NCI-H187 (cell line): ENCODE measurements at regions not wholly inside any gene's neighbourhood (a gene's known extent, or its start where the extent isn't known, plus 50 kb on each side); places are given as distances from the start of the nearest gene placed in this dataset.
A peak's percentile ranks its signal among the peaks of the same experiment; 100 is the strongest.

Experiments used
- DNase-seq, 2 experiments: peaks; one replicate each; lab custom pipeline; 2025; lab: John Stamatoyannopoulos, UW

DNA sequence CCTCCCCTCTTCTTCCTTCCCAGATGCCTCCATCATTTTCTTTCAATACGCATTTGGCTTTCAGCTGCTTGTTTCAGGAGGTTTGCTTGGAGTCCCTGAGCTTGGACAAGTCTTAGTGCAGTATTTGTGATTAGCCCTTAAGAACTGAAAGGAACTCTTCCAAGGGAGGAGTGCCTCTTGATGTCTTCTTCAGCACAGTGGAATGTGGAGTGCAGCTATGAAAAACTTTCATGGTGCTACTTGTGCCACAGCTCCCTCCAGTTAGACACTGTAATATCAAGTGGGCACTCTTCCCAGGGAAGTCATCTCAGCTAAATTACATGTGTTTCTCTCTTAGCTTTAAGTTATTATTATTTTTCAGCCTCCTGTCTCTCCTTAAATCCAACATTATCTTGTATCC, 173.1 kb downstream of the NECTIN3 start:
- no peak for DNase-seq

DNA sequence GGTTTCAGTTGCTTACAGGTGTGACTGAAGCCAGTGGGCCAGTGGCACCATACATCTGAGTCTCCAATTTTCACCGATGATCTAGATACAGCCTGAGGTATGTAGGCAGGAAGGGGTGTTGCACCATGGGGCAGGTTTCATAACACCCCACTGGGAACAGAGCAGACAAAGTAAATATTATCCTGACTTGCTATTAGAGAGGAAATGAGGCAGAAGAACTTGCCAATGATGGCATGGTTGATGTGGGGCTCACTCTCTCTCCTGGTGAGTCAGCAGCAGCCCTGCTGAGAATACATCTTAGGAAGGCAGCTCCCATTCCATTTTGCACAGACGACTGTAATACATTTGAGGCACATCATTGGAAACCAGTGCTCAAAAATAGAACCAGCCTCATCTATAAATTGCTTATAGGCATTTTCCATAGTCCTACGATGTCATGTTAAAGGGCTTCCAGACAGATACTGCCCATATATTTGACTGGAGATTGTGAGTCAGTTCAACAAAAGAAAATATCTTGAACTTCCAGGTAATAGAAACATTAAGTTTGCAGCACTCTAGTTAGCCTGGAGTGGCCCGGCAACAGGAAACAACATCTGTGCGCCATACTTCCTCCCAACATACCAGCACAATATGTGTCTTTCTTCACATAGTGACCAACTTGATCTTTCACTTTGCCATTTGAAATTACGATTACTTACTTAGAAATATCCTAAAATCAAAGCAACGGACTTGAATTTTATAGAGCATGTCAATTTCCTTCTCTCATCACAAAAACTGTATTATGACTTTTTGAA, 175.5 kb downstream of the NECTIN3 start:
- DNase-seq: no peak

DNA sequence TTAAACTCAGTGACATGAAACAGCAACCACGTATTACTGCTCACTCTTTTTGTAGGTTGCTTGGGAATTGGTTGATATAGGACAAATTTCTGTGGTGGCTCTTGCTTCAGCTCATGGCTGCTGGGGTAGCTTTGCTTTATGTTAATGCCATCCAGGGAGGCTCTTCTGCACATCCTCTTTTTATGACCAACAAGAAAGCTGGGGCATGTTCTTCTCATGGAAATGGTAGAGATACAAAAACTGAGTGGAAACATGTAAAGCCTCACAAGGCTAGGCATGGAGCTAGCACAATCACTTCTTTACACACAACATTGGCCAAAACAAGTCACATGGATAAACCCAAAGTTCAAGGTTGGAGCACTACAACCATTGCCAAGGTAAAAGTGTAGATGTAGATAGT, 176.8 kb downstream of the NECTIN3 start:
- no peak for DNase-seq

DNA sequence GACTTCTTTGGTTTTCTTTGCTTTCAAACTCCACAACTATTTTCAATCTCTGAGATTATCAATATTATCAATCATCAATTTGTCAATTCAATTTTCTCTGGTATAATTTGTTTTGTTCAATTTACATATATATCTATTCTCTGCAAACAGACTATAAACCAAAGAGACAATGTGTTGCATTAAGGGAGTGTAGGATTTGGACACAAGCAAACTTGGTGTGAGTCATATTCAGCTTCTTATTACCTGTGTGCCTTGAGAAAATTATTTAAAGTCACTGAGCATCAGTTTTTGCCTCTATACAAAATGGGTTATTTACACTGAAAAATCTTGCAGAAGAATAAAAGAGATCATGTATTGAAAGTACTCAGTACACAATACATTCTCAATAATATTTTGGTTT, 177.8 kb downstream of the NECTIN3 start:
- no peak for DNase-seq

DNA sequence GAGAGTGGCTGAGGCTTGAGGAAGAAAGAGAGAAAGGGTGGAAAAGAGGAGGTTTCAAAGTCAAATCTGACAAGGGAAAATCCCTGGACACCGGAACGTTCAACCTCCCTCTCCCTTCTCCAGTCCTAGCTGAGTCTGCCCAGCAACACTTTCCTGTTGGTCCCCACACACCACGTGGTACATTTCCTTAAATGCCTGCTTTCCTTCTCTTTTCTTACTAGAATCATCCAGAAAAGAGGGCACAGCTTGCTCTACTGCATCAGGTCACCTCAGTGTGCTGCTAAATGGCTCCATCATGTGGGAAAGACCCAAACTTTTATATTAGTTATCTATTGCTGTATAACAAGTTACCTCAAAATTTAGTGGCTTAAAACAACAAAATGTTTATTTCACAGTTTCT, 181.2 kb downstream of the NECTIN3 start:
- no peak for DNase-seq

GRCh38 chr3:111253733-111254132, 182.1 kb downstream of the NECTIN3 start:
- no peak for DNase-seq

GRCh38 chr3:111260878-111261277, 189.3 kb downstream of the NECTIN3 start:
- DNase-seq: no peak

DNA sequence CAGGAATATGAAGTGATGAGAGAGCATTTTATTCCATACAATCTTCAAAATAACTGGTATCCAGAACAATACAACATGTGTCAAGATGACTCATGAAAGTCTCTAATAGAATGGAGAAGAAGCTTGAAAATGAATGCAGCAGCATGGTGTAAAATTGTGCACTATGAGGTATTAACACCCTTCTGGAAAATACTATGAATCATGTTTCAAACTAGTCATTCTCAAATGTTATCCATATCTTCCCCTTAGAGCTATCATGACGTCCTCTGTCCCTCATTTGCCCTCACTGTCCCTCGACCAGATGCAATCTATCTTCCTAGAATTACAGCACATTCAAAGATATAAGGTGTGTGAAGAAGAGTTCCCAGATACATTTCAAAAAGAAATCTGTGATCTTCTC, 198.2 kb downstream of the NECTIN3 start:
- no peak for DNase-seq

DNA sequence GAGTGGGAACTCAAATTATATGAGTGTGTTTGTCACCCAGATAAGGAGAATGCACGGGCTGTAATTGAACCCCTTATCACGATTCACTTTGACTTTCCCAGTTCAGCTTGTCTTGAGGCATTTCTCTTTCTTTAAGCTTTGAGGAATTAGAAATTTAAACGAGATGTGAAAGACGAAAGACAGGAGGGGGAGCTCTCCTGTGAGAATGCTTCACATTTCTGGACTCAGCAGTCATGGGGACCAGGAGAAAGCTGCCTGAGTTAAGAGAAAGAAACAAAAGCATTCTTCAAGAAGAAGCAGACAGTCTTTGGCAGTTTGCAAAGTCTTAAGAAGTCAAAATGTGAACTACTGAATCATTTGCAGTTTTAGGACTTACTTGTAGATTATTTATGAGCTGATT, 205.6 kb downstream of the NECTIN3 start:
- DNase-seq: no peak

GRCh38 chr3:111278959-111279358, 207.3 kb downstream of the NECTIN3 start:
- no peak for DNase-seq

DNA sequence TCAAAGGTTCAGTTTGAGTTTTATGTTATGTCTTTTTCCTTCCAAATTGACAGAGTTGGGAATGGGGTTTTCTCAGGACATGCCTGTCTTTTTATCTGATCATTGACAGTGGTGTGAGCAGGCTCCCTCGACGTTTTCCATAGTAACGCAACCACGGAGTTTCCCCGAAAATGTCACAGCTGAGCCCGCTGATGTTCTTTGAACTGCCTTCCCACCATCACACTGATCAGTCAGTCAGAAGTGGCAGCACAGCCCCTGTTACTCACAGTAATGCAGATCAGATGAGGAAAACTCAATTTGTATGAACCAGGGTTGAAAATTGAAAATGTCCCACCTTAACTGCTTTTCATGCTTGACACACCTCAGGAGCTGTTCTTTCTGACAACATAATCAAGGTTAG, 210.4 kb downstream of the NECTIN3 start:
- no peak for DNase-seq

- DNase-seq: no peak
Measured at GRCh38 chr3:111283165-111283564, 211.5 kb downstream of the NECTIN3 start.

DNA sequence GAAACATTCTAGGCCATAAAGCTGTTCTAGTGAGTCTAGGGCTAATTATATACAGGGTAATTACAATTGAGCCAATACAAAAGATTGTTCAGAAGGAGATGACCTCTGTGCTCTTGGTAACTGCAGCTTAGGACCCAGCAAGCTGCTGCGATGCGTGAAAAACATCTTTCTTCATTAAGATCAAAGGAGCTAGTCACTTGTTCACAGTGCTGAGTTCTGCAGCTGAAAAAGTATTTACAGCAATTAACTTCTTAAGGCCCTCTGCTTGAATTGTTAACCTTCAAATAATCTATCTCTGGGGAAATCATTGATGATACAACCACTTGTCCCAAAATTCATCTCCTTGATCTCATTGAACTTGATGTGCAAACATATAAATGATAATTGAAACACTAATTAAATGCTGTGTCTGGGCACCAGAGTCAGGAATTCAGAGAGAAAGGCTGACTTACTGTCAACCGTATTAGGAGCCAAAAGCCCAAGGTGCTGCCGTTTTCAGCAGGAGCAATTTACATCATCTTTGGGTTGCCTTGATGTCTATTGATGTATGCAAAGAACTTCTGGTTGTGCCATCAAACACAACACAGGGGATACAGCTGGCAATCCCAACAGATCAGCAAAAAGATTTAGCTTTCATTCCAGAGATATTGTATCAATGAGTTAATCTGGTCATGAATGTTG, 213.0 kb downstream of the NECTIN3 start:
- DNase-seq: no peak

DNA sequence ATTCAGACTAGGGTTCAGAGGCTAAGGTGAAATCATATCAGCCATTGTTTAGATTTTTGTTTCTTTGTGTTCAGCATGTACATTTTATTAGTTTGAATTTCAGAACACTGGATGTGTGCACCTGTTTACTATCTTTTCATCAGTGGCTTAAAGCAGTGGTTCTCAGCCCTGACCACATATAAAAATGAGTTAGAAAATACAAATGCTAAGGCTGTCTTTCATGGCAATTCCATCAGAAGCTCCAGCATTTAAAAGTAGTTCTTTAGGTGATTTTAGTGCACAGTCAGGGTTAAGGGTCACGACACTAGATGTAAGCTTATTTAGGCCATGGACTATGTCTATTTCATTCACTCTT, 213.5 kb downstream of the NECTIN3 start:
- DNase-seq: no peak

GRCh38 chr3:111285694-111286093, 214.1 kb downstream of the NECTIN3 start:
- DNase-seq: no peak

DNA sequence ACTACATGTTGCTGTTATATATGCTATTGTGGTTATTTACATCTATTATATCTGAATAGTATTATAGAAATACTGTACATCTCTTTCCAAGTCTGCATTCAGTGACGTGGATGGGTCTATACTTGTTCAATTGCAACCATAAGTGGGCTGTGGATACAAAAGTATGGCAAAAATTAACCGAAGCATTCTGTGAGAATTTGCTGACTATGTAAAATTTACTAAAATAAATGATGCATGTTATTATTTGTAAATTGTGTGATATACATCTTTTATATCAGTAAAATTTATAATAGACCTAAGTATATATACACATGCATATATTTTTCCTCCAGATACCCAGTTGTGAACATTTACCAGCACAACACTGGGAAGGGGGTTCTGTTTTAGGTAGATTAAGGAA, 215.1 kb downstream of the NECTIN3 start:
- no peak for DNase-seq

DNA sequence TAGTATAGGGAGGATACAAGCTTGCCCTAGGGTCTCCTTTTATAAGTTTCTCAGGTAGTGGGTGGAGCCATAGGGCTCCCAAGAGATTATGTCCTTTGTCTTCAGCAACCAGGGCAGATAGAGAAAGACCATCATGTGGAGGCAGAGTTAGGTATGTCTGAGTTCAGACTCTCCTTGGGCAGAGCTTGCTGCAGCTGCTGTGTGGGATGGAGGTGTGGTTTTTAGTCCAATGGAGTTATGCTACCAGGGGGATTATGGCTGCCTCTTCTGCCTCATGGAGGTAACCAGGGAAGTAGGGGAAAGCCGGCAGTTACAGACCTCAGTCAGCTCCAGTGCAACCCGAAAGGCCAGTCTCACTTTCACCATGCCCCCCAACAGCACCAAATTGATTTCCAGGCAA, 220.5 kb downstream of the NECTIN3 start:
- peak in 1 of 2 experiments; percentile 13 for DNase-seq

DNA sequence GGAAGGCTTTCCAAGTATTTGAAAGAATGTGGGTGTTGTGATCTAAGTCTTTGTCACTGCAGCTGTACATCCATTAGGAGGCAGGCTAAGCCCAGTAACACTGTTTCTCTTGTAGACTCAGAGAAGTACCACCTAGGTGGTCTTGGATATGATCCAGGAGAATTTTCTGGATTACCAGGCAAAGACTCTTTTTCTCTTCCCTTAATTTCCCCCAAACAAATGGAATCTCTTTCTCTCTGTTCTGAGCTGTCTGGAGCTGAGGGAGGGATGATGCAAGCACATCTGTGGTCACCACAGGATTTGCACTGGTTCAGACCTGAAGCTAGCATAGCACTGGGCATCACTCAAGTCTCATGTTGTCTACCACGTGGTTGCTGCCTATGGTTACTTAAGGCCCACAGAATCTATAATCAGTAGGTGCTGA, 227.6 kb downstream of the NECTIN3 start:
- DNase-seq: no peak

DNA sequence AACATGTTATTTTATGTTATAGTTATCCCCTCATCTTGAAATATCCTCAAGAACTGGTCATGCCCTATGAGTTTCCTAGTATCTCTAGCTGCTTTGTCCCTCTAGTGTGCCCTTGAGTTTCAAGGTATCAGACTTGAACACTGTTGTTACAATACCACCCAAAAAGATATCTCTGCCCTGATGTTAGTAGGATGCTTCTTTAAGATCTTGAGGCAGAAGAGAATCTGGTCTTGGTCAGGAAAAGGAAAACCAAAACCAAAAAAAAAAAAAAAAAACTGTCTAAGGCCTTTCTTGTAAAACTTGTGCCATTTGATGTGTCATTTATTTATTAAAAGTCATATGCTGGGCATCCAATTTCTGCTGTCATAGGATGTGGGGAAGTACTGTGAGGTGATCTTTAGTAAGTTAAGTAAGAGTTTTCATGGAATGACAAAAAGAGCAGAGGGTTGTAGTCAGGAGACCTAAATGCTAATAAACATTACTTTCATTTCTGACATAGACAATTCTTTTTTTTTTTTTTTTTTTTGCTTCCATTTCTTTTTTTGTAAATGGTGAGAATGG, 229.7 kb downstream of the NECTIN3 start:
- no peak for DNase-seq

- no peak for DNase-seq
Measured at GRCh38 chr3:111302063-111302462, 230.4 kb downstream of the NECTIN3 start.

DNA sequence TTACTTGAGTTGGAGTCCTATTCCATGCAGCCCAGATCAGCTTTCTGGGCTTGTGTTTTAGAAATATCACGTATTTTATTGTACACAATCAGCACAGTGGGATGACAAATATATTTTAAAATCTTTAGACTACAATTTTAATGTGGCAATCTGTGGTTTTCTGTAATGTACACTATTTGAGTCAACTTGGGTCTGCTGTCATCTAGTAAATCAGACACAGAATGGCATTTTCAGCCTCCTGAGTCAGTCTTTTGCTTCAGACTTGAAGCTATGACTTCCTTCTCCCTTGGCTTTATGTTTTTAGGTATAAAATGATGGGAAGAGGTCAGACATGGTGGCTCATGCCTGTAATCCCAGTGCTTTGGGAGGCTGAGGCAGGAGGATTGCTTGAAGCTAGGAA, 232.1 kb downstream of the NECTIN3 start:
- DNase-seq: no peak

- no peak for DNase-seq
Measured at GRCh38 chr3:111307676-111308075, 234.3 kb upstream of the CD96 start.

GRCh38 chr3:111311126-111311525, 230.9 kb upstream of the CD96 start:
- no peak for DNase-seq
